ENCODE measurements at regions not wholly inside any gene's neighbourhood (a gene's known extent, or its start where the extent isn't known, plus 50 kb on each side); places are given as distances from the start of the nearest gene placed in this dataset.

- TF ChIP-seq POLR2A (IDR thresholded peaks at IDR 0.05; ENCODE audit: control extremely low read depth in 1 of 2, low read depth in 2 of 2, low read length in 2 of 2) (no peak), CTCF (IDR thresholded peaks at IDR 0.05; ENCODE audit: control extremely low read depth in 1 of 3, insufficient read depth in 1 of 3, low read depth in 1 of 3, low read length in 3 of 3) (no peak), RFX5 (IDR thresholded peaks at IDR 0.05; ENCODE audit: borderline replicate concordance, low read depth, low read length) (no peak), MAX (IDR thresholded peaks at IDR 0.05) (no peak), CHD2 (IDR thresholded peaks at IDR 0.05; ENCODE audit: low read length) (no peak)
These were observed 61.4 kb upstream of the TNFSF18 start for GRCh38 chr1:173112129-173112528.

Measured in H1 (cell line).